COLO829 (cell line): ENCODE measurements at regions not wholly inside any gene's neighbourhood (a gene's known extent, or its start where the extent isn't known, plus 50 kb on each side); places are given as distances from the start of the nearest gene placed in this dataset.

Source experiments
- DNase-seq: peaks from one replicate; pipeline ENCODE4 v3.0.0; 2012; ENCODE audit warnings: low spot score

DNA sequence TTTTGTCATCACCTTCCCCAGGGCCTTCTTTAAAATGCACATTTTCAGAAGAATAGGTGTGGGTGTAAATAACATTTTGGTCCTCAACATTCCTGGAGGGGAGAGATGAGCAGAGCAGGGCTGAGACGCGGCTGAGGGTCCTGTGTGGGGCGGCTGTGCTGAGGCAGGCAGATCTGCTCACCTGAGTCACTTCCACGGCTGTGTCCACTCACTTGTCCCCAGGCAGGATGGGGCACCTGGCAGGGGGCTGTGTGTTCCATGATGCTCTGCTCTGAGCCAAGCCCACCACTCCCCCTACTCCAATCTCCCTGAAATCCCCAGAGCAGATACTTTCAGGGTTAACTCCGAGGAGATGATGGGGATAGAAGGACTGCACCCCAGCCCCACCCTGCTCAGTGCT lies 93.8 kb downstream of the GLRX3 start:
- no peak for DNase-seq

DNA sequence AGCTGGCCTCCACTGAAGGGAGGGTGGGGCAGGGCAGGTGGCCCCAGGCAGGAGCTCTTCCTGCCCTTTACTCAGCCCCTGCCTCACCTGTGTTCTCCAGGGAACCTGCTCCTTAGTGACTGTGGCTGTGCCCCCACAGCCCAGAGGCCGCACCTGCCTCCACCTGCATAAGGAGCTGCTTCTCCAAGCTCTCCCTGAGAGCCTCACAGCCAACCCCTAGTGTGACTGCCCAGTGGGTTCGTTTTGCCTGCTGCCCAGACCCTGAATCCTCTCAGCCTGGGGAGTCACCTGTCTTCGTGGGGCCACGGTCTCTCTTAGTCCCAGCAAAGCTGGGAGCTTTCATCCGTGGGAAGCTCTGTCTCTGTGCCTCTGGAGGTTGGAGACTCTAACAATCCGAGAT lies 94.4 kb downstream of the GLRX3 start:
- DNase-seq: no peak

DNA sequence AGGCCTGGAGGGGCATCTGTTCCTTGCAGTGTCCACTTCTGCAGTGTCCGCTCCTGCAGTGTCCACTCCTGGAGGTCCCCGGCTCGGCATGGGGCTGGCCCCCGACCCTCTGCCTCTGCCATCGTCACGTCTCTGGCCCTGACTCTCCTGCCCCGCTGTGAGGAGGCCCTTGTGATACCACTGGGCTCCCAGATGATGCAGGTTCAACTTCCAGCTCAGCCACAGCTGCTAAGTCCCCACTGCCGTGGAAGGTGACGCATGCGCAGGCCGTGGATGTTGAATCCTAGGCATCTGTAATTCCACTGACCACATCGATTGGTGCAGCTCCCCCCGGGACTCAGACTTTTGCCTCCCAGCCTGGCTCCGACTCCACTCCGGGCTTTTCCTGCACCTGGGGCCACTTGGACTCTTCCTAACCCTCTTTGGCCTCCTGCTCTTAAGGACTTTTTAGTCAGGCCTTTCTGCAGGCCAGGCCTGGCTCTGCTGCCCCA lies 95.1 kb downstream of the GLRX3 start:
- DNase-seq: no peak

DNA sequence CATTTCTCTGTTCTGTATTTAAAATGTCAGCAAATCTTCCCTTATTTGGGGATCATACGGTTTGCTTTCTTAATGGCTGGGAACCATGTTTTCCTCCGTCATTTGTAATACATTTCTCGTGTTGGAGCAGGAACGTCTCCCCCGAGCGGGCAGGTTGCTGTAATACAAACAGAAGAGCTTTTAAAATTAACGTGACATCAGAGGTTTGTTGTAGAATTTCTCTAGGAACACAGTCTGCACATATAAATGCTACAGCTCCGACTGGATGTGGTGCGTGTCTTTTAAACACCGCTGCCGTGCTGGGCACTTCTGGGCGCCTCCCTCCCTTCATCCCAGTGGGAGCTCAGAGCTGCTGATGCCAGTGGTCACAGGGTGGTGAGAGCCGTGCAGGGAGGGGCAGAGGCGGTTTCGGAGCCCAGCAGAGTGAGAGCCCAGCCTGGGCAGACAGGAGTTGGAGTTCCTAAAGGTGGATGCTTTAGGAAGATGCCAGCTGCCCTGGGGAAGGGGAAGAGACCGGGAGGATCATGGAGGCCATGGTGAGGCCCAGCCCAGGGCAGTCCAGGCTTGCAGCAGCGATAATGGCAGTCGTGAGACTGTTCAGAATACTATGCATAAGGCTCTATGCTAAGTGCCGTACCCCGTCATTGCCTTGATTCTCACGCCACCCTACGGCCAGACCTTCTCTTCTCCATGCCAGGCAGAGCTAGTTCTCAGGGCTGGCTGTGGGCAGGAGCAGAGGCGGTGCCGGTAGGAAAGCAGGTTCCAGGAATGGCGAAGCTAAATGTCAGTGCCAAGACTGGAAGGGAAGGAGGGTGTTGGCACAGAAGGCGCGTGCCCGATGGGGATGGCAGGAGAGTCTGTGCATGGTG lies 96.2 kb downstream of the GLRX3 start:
- DNase-seq: no peak

DNA sequence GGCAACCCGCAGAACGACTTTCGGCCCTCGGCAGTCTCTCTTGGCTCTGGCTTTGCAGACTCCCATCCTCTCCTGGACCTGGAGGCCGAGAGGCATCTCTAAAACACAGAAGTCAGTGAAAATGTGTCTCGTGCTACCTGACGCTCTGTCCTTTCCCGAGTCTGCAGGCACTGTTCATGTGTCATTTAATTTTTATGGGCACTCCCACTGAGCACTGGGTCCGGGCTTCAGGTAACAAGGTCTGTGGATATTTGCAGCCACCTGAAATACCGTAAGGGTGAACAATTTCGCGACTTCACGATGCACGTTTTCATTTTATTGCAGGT lies 96.8 kb downstream of the GLRX3 start:
- DNase-seq: no peak

DNA sequence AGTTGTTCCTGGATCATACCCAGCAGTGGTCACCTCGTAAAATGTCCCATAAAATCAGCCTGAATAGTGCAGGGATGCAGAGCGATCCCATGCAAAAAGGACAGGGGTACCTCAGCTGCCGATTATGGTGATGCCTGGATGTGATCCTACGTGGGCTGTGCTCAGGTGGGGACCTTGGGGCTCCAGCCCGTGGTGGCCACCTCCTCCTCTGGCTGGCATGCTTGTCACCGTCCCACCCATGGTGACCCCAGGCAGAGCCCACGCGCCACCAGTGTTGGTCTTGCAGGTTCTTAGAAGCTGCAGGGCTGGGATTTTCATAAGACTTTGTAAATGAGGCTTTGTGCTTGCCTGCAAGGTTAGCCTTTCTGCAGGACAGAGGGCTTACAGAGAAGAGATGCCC lies 97.2 kb downstream of the GLRX3 start:
- no peak for DNase-seq

DNA sequence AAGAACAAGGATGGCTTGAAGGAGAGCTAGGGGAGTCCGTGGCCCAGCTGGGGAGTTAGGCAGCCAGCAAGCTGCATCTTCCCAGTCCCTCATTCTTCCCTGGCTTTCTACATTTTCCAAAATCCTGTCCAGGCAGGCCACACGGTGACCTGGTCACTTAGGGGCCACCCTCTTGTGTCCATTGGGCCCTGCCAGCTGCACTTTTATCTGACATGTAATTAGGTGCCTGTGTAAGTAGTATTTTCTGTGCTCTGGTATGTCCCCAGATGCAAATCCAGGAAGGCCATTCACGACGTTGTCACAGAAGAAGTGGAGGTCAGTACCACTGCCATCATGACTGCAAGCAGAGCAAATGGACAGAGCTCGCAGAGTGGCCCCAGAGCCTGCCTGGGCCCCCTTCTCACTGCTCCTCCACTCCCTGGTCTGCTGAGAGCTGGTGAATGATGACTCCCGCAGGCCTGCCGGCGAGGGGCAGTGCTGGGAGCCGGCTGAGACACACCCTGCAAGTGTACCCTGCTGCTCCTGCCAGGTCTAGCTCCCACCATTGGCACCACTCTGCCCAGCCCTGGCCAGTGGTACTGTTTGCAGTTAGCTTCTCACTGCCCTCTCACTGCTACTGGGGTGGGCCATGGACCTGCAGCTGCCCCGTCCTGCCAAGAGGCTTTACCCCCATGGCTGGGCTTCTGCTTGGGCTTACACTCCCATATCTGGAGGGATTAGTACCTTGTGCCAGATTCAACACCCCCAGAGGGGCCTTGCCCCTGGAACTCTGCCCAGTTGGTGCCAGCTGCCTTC lies 98.2 kb downstream of the GLRX3 start:
- DNase-seq: no peak

DNA sequence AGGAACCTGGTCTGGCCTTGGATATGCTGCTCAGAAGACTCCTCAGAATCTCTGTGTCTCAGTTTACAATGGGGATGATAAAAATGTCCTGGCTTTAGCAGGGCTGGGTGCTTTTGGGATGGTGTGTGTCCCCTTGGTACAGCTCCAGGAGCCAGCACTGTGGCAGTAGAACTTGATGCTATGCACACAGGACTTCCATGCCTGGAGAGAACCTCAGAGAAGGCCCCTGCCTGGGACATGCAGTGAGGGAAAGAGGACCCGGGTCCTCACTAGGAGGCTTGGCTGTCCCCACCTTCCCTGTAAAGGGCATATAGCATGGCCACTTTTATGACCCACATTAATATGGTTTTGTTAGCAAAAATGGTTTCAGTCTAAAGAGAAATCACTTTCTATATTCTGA lies 100.5 kb downstream of the GLRX3 start:
- no peak for DNase-seq

DNA sequence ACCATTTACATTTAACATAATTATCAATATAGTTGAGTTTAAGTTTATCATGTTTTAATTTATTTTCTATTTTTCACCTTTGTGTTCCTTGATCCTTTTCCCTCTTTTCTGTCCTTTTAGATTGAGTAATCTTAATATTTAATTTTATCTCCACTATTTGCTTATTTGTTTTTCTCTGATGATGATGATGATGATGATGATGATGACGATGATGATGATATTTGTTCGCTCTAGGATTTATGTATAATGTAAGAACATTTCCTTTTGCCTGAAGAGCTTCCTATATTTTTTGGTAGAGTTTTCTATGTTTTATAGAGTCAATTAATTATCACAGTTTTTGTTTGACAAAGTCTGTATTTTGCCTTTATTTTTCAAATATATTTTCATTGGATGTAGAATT lies 104.2 kb downstream of the GLRX3 start:
- no peak for DNase-seq

DNA sequence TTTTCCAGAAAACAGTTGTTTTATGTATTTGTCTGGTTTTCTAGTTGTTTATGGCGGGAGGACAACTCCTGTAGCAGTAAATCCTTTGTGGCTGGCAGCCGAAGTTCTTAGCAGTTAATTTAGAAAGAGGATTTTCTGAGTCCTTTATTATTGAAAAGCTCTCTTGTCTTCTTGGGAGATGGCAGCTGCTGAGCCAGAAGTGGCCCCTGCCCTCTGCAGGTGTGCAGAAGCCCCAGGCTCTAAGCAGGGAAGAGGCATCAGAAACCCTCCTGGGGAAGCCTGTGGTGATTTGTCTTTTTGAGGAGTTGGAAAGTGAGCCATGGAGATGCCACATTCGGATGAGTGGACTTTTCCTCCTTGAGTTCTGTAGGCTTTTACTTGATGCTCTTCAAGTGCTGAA lies 106.3 kb downstream of the GLRX3 start:
- DNase-seq: no peak

DNA sequence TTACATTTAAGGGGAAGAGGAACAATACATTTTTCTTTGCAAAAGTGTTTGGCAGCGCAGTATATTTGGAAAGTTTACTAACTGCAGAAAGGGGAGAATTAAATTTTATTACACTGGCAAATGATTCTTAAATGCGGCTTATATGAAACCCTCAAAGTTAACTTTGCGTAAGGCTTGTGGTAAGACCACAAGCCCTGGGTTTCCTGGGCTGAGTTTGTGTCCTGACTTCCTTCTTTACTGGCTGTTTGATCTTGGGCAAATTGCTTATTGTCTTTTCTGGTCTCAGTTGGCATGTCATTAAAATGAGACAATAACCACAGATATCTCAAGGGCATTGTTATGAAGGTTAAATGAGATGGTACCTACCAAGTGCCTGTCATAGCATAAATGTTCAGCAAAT lies 106.8 kb downstream of the GLRX3 start:
- no peak for DNase-seq

DNA sequence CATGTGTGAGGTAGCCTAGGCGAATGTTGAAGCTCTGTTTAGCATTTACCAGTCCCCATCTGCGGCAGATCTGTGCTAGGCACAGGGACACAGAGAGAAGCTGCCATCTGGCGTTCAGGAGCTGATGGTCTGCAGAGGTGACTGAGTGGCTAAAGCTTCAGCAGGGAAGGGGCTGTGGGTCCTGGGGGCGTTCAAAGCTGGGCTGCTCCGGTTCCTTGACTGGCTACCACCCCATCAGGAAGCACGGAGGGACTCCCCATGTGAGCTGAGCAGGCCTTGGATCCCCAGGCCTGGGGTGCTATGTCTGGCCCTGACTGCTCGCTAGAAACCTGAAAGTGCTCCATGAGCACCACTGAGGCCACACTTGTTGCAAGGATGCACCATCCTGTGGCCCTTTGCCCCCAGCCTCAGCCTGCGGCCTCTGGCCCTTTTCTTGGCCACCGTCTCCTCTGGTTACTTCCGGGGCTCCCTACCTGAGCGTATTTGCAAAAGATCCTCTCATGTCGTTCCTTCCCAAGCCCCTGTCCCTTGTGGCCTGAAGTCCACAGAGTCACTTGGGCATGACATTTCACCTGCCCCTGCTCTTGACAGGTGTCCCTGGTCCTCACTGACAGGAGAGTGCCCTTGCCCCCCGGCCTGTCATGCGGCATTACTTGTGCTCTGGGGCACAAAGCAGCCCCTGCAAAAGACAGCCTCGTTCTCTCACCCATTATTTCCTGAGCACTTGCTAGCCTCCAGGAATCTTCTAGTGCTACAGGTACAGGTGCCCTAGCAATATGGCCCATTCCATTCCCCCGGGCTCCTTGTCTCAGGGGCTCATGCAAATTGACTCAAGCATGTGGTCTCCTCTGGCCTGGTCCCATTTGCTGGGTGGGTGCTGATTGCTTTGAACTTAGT lies 108.1 kb downstream of the GLRX3 start:
- DNase-seq: no peak

DNA sequence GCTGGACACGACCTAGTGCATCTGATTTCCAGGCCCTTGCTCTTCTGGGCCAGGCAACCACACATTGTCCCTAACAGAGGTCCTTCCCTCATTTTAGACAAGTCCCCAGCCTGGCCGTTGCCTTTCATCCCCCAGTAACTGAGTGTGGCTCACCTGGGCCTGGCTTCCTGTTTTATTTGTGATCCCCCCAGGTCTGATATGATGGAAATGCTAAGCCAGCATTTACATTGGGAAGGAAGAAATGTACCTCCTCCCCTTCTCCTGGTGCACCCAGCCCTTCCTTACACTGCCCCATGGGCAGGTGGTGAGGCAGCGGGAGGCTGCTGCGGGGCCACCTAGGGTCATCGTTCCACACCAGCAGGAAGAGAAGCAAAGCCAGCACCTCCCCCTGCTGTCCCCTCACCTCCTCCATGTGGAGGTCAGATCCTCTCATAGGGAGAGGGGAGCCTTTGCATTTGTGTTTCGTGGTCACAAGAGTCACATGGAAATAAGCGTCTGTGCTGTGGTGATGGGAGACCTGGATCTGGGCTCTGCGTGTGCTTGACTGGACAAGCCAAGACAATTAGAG lies 108.8 kb downstream of the GLRX3 start:
- DNase-seq: no peak

DNA sequence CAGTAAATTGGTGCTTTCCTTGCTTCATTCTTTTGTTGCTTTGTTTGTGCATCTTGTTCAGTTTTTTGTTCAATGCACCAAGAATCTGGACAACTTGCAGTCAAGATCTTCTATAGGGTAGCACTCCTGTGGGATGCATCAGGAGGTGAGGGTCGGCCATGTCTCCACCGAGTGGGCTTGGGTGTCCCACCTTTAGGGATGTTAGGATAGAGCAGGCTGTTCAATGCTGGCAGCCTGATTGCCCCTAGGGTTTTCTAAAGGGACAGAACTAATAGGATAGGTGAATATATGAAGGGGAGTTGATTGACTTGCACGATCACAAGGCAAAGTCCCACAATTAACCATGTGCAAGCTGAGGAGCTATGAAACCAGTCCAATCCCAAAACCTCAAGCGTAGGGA lies 109.9 kb downstream of the GLRX3 start:
- DNase-seq: no peak

DNA sequence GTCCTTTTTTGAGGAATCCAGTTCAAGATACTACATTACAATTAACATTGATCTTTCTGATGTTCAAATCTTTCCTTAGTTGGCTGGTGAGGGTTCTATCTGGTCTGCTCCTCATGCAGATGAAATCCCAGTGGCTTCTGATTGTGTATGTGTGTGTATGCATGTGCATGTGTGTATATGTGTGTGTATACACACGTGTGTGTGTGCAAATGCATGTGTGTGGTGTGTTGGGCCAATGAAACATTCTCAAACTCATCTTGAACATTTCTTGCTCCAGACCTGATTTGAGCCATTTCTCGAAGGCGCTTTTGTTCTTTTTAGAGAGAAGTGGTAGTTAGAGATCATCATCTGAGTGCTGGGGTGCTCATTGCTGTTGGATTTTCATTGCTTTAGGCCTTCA lies 113.9 kb downstream of the GLRX3 start:
- DNase-seq: no peak

DNA sequence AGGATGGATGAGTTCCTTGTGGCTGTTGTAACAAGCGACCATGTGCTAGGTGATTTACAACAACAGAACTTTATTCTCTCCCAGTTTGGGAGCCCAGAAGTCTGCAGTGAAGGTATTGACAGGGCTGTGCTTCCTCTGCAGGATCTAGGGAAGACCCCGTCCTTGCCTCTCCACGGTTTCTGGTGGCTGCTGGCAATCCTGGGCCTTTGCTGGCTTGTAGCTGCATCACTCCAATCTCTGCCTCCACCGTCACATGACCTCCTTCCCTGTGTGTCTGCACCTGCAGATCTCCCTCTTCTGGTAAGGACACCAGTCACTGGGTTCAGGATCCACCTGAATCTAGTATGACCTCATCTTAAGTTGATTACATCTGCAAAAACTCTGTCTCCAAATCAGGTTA lies 115.6 kb downstream of the GLRX3 start:
- no peak for DNase-seq

DNA sequence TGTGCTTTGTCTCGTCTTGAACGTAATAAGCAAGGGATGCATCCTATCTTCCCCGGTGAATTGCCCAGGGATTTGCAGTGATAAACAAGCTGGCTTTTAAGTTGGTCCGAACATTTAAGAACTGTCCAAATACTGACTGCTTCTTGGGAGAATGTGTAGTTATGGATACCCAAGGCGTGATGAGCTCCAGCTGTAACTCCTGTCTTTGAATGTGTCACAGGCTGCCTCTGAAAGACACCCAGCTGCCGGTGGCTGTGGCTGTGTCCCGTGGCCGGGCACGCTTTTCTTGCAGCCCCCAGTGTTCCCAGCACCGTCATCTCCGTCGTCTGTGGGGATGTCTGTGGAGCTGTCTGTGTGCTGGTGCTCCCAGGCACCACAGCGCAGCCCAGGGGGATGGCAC lies 118.1 kb downstream of the GLRX3 start:
- no peak for DNase-seq

DNA sequence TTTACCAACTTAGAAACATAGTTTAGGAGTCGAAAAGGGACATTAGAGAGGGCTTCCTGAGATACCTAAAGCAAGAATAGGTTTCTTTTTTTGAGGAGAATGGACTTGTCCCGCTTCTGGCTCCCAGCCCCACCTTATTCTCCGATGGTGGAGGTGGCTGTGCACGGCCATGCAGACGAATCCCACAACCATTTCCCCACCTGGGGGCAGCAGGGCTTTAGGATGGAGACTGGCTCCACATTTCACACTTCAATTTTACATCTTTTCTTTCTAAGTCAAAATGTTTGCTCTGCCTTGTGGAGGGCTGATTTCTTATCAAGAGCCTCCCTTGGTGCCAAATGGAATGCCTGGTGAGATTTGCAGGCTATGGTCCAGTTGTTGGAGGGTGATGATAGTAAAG lies 118.5 kb downstream of the GLRX3 start:
- no peak for DNase-seq

DNA sequence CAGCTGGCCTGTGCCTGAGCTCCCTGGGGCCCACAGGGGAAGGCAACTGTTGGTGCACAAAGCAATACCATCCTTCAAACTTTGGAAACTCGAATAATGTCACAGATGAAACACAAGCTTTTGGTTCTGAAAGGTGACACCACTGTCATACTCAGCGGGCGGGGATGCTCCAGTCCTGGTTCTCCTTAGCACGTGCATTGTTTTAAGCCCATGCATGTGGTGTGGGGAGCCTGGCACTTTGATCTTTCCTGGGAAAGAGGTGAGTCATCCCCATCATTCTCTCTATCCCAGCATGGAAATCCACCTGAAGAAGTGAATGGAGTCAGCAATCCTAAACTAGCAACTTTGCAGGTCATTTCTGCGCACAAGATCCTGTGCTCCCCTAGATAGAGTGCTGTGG lies 119.6 kb downstream of the GLRX3 start:
- no peak for DNase-seq

DNA sequence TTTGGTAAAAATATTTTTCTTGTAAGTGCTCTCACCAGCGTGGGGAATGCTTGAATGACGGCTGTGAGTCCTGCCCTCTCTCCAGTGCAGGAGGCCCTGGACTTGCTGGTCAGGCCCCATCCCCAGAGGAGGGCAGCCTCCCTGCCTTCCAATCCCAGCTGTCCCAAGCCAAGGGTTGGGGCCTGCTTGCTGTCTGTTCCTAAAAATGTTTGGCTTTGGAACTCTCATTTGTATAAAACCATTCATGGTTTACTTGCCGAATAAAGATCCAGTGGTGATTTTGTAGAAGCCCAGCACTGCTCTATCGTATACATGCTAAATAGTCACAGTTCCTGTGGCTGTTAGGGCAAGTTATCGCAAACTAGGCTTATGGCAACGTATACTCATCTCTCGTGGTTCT lies 121.7 kb downstream of the GLRX3 start:
- DNase-seq: no peak

DNA sequence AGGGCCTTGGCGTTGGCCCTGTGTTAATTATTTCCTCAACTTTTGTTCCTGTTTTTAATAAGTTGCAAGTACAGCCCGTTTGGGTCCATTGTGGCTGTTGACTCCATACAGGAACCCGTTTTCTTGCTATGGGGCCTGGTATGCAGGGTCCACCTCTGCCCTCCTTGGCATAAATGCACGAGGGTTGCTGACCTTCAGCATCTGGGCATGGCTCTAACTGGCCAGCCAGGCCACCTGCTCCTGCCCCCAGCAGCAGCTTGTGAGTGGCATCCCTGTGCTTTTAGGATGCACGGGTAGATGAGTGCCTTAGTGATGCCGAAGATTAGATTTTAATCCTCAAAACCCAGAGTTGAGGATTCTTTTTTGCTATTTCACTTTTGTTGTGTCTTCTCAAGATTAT lies 123.2 kb downstream of the GLRX3 start:
- DNase-seq: no peak

DNA sequence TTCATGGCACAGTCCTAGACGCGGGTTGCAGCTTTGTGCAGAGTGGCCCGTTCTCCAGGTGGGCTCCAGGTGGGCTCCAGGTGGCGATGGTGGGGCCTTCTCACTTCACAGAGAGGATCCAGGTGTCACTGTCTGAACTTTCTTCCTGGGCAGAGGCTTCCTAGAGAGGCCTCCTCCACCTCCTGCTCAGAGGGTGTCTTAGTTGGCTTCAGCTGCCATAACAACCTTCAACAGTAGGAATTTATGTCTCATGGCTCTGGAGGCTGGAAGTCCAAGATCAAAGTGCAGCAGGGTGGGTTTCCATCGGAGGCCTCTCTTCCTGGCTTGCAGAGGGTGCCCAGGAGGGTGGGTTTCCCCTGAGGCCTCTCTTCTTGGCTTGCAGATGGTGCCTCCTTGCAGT lies 125.1 kb downstream of the GLRX3 start:
- DNase-seq: no peak
